Panc1 (cell line): ENCODE measurements at regions not wholly inside any gene's neighbourhood (a gene's known extent, or its start where the extent isn't known, plus 50 kb on each side); places are given as distances from the start of the nearest gene placed in this dataset.

ENCODE experiments used
- ATAC-seq: fragments of 200-7000 bp; cut with Tn5 transposase; 2 replicates; pipeline ENCODE4 v1.9.1; 2020; ENCODE audit warnings: mild to moderate bottlenecking, moderate library complexity
- BruUV-seq: library from RNA; stranded (reverse); fragments of 400-500 nt; replicated peaks from 2 replicates; lab custom pipeline; 2021; lab: Mats Ljungman, UMichigan
- CTCF ChIA-PET: fragments of 300-600 bp; sonication (Branson Sonifier 250); formaldehyde crosslinking; loops from one replicate; lab custom pipeline; 2022; ENCODE audit warnings: antibody characterized with exemption; lab: Charles Lee
- POLR2A ChIA-PET: fragments of 300-600 bp; sonication (Branson Sonifier 250); formaldehyde crosslinking; loops from one replicate; lab custom pipeline; 2022; ENCODE audit warnings: antibody characterized with exemption; lab: Charles Lee
- DNase-seq: peaks from one replicate; pipeline ENCODE4 v3.0.0-alpha.2; 2010; ENCODE audit warnings: low read depth, low spot score
- H3K27ac ChIP-seq: 2 replicates; pipeline ENCODE4 v1.5.1; 2011; ENCODE audit warnings: mild to moderate bottlenecking, low read length, inconsistent platforms
- H3K27me3 ChIP-seq: fragments of 200-500 bp; sonication (Bioruptor generic); 2 replicates; pipeline ENCODE4 v1.6.0; 2014; ENCODE audit warnings: low read length, inconsistent platforms; ENCODE audit not compliant: control insufficient read depth, insufficient read depth
- H3K36me3 ChIP-seq: fragments of 200-500 bp; sonication (Bioruptor generic); 2 replicates; pipeline ENCODE4 v1.5.1; 2014; ENCODE audit warnings: inconsistent platforms, mild to moderate bottlenecking, low read length, moderate library complexity; ENCODE audit not compliant: control insufficient read depth, insufficient read depth
- H3K4me1 ChIP-seq: 2 replicates; pipeline ENCODE4 v1.5.1; 2011; ENCODE audit warnings: inconsistent platforms, mild to moderate bottlenecking, low read length, moderate library complexity; ENCODE audit not compliant: control insufficient read depth, insufficient read depth
- H3K4me3 ChIP-seq, 2 experiments: 2 replicates each; pipeline ENCODE4 v1.5.1; 2011 to 2012; ENCODE audit warnings: low read depth in 2 of 2, low read length in 2 of 2, mild to moderate bottlenecking in 2 of 2, inconsistent platforms in 1 of 2, moderate library complexity in 1 of 2
- H3K9me3 ChIP-seq: fragments of 200-500 bp; sonication (Bioruptor generic); 2 replicates; pipeline ENCODE4 v1.5.1; 2014; ENCODE audit warnings: low read depth, mild to moderate bottlenecking, inconsistent platforms, low read length, moderate library complexity; ENCODE audit not compliant: control insufficient read depth, insufficient read depth
- POLR2AphosphoS5 ChIP-seq: IDR thresholded peaks from 2 replicates; pipeline ENCODE4 v1.6.1; 2012; ENCODE audit warnings: mild to moderate bottlenecking, low read depth, low read length, moderate library complexity
- SIN3A ChIP-seq: IDR thresholded peaks from 2 replicates; pipeline ENCODE4 v1.6.1; 2012; ENCODE audit warnings: low read depth, mild to moderate bottlenecking, low read length, moderate library complexity, borderline replicate concordance; ENCODE audit not compliant: insufficient read depth
- TCF7L2 ChIP-seq: IDR thresholded peaks from 2 replicates; pipeline ENCODE4 v1.6.1; 2011; ENCODE audit warnings: mild to moderate bottlenecking, low read depth, low read length, inconsistent platforms
- in situ Hi-C: cut with HindIII; loops from 2 replicates; pipeline ENCODE4 v1.10.0; 2016; ENCODE audit warnings: low sequenced_read_pairs, low pct_unique_long_range_greater_than_20kb
- intact Hi-C: fragments of 100-400 bp; cut with micrococcal nuclease; formaldehyde crosslinking; loops from one replicate; pipeline ENCODE4 v1.10.0; 2022; ENCODE audit not compliant: unreplicated experiment
- TF ChIP-seq, protein P1 (sequence below): fragments of 450-650 bp; IDR thresholded peaks from 2 replicates; pipeline ENCODE4 v1.5.1; 2017; ENCODE audit warnings: mild to moderate bottlenecking
- TF ChIP-seq, protein P2 (sequence below), 2 experiments: IDR thresholded peaks; 2 replicates each; pipeline ENCODE4 v1.6.1; 2011 to 2012; ENCODE audit warnings: low read depth in 2 of 2, control low read depth in 1 of 2, low read length in 1 of 2, mild to moderate bottlenecking in 1 of 2, moderate library complexity in 1 of 2; ENCODE audit not compliant: insufficient read depth in 1 of 2

DNA sequence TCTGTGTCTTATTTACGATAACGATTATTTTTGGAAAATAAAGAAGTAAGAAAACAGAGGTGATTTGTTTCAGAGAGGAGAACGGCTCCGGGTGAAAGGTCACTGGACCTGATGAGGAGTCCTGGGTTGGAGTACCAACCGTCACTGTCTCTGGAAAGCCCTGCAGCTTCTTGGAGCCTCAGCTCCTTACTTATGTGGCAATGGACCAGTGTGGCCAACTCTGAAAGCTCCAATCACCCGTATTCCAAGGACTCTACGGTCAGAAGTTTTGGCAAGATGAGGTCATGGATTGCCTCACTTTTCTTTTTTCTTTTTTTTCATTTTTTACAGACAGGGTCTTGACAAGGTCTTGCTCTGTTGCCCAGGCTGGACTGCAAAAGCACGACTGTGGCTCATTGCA lies 84.8 kb downstream of the KLF4 start:
- H3K4me1 ChIP-seq: no peaks in the 10 kb centered on the region
- BruUV-seq: no TSS peak
- in situ Hi-C loops: no loop called here
- ATAC-seq (no peak), DNase-seq (no peak)
- CTCF ChIA-PET: no interaction called here
- intact Hi-C loops: no loop called here
- no peak for TF ChIP-seq SIN3A
- TF ChIP-seq, protein P1, sequence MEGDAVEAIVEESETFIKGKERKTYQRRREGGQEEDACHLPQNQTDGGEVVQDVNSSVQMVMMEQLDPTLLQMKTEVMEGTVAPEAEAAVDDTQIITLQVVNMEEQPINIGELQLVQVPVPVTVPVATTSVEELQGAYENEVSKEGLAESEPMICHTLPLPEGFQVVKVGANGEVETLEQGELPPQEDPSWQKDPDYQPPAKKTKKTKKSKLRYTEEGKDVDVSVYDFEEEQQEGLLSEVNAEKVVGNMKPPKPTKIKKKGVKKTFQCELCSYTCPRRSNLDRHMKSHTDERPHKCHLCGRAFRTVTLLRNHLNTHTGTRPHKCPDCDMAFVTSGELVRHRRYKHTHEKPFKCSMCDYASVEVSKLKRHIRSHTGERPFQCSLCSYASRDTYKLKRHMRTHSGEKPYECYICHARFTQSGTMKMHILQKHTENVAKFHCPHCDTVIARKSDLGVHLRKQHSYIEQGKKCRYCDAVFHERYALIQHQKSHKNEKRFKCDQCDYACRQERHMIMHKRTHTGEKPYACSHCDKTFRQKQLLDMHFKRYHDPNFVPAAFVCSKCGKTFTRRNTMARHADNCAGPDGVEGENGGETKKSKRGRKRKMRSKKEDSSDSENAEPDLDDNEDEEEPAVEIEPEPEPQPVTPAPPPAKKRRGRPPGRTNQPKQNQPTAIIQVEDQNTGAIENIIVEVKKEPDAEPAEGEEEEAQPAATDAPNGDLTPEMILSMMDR: no peak
- TF ChIP-seq, protein P2, sequence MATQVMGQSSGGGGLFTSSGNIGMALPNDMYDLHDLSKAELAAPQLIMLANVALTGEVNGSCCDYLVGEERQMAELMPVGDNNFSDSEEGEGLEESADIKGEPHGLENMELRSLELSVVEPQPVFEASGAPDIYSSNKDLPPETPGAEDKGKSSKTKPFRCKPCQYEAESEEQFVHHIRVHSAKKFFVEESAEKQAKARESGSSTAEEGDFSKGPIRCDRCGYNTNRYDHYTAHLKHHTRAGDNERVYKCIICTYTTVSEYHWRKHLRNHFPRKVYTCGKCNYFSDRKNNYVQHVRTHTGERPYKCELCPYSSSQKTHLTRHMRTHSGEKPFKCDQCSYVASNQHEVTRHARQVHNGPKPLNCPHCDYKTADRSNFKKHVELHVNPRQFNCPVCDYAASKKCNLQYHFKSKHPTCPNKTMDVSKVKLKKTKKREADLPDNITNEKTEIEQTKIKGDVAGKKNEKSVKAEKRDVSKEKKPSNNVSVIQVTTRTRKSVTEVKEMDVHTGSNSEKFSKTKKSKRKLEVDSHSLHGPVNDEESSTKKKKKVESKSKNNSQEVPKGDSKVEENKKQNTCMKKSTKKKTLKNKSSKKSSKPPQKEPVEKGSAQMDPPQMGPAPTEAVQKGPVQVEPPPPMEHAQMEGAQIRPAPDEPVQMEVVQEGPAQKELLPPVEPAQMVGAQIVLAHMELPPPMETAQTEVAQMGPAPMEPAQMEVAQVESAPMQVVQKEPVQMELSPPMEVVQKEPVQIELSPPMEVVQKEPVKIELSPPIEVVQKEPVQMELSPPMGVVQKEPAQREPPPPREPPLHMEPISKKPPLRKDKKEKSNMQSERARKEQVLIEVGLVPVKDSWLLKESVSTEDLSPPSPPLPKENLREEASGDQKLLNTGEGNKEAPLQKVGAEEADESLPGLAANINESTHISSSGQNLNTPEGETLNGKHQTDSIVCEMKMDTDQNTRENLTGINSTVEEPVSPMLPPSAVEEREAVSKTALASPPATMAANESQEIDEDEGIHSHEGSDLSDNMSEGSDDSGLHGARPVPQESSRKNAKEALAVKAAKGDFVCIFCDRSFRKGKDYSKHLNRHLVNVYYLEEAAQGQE (IDR thresholded peaks at IDR 0.05; ENCODE audit: insufficient read depth in 1 of 2, low read depth in 2 of 2, low read length in 1 of 2): no peak
- TF ChIP-seq POLR2AphosphoS5: no peak
- no peak for TF ChIP-seq TCF7L2
- no peaks in the 10 kb centered on the region for H3K36me3 ChIP-seq
- no peak overlapping the region for H3K4me3 ChIP-seq
- no peaks in the 10 kb centered on the region for H3K9me3 ChIP-seq
- no peaks in the 10 kb centered on the region for H3K27me3 ChIP-seq
- H3K27ac ChIP-seq: no peak overlapping the region
- POLR2A ChIA-PET: no interaction called here

DNA sequence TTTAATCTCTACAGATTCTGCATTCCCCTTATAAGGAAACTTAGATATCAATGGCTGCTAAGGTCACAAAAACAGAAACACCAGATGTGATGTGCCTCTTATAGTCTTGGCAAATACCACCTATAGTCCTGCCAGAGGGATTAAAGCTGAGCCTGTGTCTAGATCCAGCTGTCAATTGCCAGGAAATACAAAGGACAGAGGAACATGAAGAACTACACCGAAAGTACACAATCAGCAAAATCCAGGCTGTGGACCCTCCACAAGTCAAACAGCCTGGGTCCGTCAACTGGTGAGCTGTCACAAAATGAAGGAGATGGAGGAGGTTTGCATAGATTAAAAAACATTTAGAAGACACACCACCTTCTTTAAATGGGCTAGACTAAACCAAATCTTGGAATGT lies 85.4 kb downstream of the KLF4 start:
- CTCF ChIA-PET: no interaction called here
- Histone ChIP-seq H3K9me3 (no peaks in the 10 kb centered on the region), H3K36me3 (no peaks in the 10 kb centered on the region), H3K27me3 (no peaks in the 10 kb centered on the region), H3K27ac (no peak overlapping the region), H3K4me1 (no peaks in the 10 kb centered on the region), H3K4me3 (no peak overlapping the region)
- TF ChIP-seq TCF7L2 (no peak), SIN3A (no peak), POLR2AphosphoS5 (no peak)
- TF ChIP-seq, protein P2 (IDR thresholded peaks at IDR 0.05; ENCODE audit: insufficient read depth in 1 of 2, low read depth in 2 of 2, low read length in 1 of 2): no peak
- TF ChIP-seq, protein P1: no peak
- ATAC-seq (no peak), DNase-seq (no peak)
- intact Hi-C loops: no loop called here
- POLR2A ChIA-PET: no interaction called here
- in situ Hi-C loops: no loop called here
- BruUV-seq: no TSS peak
